Peyer's patch (tissue), 4 donors: ENCODE measurements at regions not wholly inside any gene's neighbourhood (a gene's known extent, or its start where the extent isn't known, plus 50 kb on each side); places are given as distances from the start of the nearest gene placed in this dataset.

Experiments
- CTCF ChIP-seq, 6 experiments: fragments of 450-650 bp in 4 of 6; fragments of 200-600 bp in 2 of 6; sonication (generic) in 1 of 6; IDR thresholded peaks; one replicate each; pipeline ENCODE4 v1.5.1; 2017 to 2019; ENCODE audit warnings: antibody characterized with exemption in 6 of 6, mild to moderate bottlenecking in 3 of 6, moderate library complexity in 1 of 6
- POLR2A ChIP-seq, 2 donors: fragments of 450-650 bp; IDR thresholded peaks; one replicate each; pipeline ENCODE4 v1.5.1; 2017; ENCODE audit warnings: antibody characterized with exemption in 2 of 2, mild to moderate bottlenecking in 2 of 2, moderate library complexity in 2 of 2

- TF ChIP-seq CTCF (IDR thresholded peaks at IDR 0.05) (no peak), POLR2A (IDR thresholded peaks at IDR 0.05) (no peak)
These were observed 758.7 kb upstream of the ZNF608 start for GRCh38 chr5:125505115-125505514.
